Stimulated activated naive B cell treated with anti-CD40 and anti-IgM and Interleukin-4, amounts not matched to agents 10 μg/mL and 1 μg/mL and 100 μg/mL, for 72 hours (primary cell): ENCODE measurements at regions not wholly inside any gene's neighbourhood (a gene's known extent, or its start where the extent isn't known, plus 50 kb on each side); places are given as distances from the start of the nearest gene placed in this dataset.
"Not testable (repeated sequence)": the region's sequence is repeated elsewhere in the genome, so short reads cannot be mapped to it uniquely, and the experiment has no call there.

Source experiments
- ATAC-seq, 2 donors: fragments of 150-1000 bp; cut with Tn5 transposase; replicated peaks; 2 replicates each; pipeline ENCODE4 v1.10.0; 2021; ENCODE audit warnings: moderate library complexity in 1 of 2
- DNase-seq: peaks from one replicate; pipeline ENCODE4 v3.0.0; 2021
- H3K27ac Mint-ChIP-seq: one replicate; pipeline ENCODE4 v1.8.0; 2022; ENCODE audit warnings: mild to moderate bottlenecking, mixed read lengths
- H3K27me3 Mint-ChIP-seq, 2 donors: one replicate each; pipeline ENCODE4 v1.8.0; 2022; ENCODE audit warnings: mixed read lengths in 2 of 2
- H3K36me3 Mint-ChIP-seq, 2 donors: one replicate each; pipeline ENCODE4 v1.8.0; 2022; ENCODE audit warnings: mixed read lengths in 2 of 2, mild to moderate bottlenecking in 1 of 2
- H3K4me1 Mint-ChIP-seq, 2 donors: one replicate each; pipeline ENCODE4 v1.8.0; 2022; ENCODE audit warnings: mixed read lengths in 2 of 2, mild to moderate bottlenecking in 1 of 2
- H3K4me3 Mint-ChIP-seq, 2 donors: one replicate each; pipeline ENCODE4 v1.8.0; 2022; ENCODE audit warnings: mild to moderate bottlenecking in 2 of 2, mixed read lengths in 2 of 2, moderate library complexity in 1 of 2
- H3K9me3 Mint-ChIP-seq, 2 donors: one replicate each; pipeline ENCODE4 v1.8.0; 2022; ENCODE audit warnings: mixed read lengths in 2 of 2, mild to moderate bottlenecking in 1 of 2

GRCh38 chr10:27373566-27374160 is 130.4 kb upstream of the RAB18 start:
- ATAC-seq (no peak), DNase-seq (no peak)
- Mint-ChIP-seq H3K36me3 (no peaks in the 10 kb centered on the region), H3K27me3 (peaks cover 4 to 6% of the 10 kb centered on the region in 2 donors), H3K4me1 (no peaks in the 10 kb centered on the region), H3K9me3 (no peaks in the 10 kb centered on the region), H3K27ac (no peak overlapping the region), H3K4me3 (no peak overlapping the region)

GRCh38 chr10:27372095-27372494 is 131.5 kb upstream of the ACBD5 start:
- peaks cover 1 to 10% of the 10 kb centered on the region in 2 donors for H3K4me1 Mint-ChIP-seq
- DNase-seq (no peak), ATAC-seq (no peak)
- no peak overlapping the region for H3K4me3 Mint-ChIP-seq
- H3K27me3 Mint-ChIP-seq = peaks cover 0 to 6% of the 10 kb centered on the region in 2 donors
- H3K9me3 Mint-ChIP-seq = no peaks in the 10 kb centered on the region
- no peak overlapping the region for H3K27ac Mint-ChIP-seq
- H3K36me3 Mint-ChIP-seq = no peaks in the 10 kb centered on the region

GRCh38 chr10:27371375-27371774 is 130.8 kb upstream of the ACBD5 start:
- not testable (repeated sequence) for H3K36me3 Mint-ChIP-seq, H3K4me3 Mint-ChIP-seq, H3K27me3 Mint-ChIP-seq, ATAC-seq, DNase-seq, H3K27ac Mint-ChIP-seq, H3K9me3 Mint-ChIP-seq
- peaks cover 7 to 17% of the 10 kb centered on the region in 2 donors for H3K4me1 Mint-ChIP-seq

GRCh38 chr10:27369880-27370279 is 129.3 kb upstream of the ACBD5 start:
- Mint-ChIP-seq H3K4me3 (no peak overlapping the region), H3K27ac (no peak overlapping the region), H3K4me1 (peaks cover 9 to 18% of the 10 kb centered on the region in 2 donors), H3K27me3 (no peaks in the 10 kb centered on the region), H3K9me3 (no peaks in the 10 kb centered on the region), H3K36me3 (no peaks in the 10 kb centered on the region)
- DNase-seq (no peak), ATAC-seq (no peak)

- Mint-ChIP-seq H3K4me3 (no peak overlapping the region), H3K9me3 (no peaks in the 10 kb centered on the region)
These were observed 128.1 kb upstream of the ACBD5 start for GRCh38 chr10:27368706-27369105.

GRCh38 chr10:27366769-27367168 is 126.2 kb upstream of the ACBD5 start:
- Mint-ChIP-seq H3K36me3 (no peaks in the 10 kb centered on the region), H3K27me3 (no peaks in the 10 kb centered on the region), H3K27ac (no peak overlapping the region), H3K9me3 (no peaks in the 10 kb centered on the region), H3K4me3 (no peak overlapping the region), H3K4me1 (peaks cover 9 to 18% of the 10 kb centered on the region in 2 donors)
- ATAC-seq (peak; percentile 45 to 67), DNase-seq (no peak)

More at GRCh38 chr10:27368706-27369105, 128.1 kb upstream of the ACBD5 start:
- H3K4me1 Mint-ChIP-seq = peaks cover 9 to 18% of the 10 kb centered on the region in 2 donors
- H3K36me3 Mint-ChIP-seq = no peaks in the 10 kb centered on the region
- ATAC-seq (no peak), DNase-seq (no peak)
- H3K27ac Mint-ChIP-seq = no peak overlapping the region
- H3K27me3 Mint-ChIP-seq = no peaks in the 10 kb centered on the region

- Mint-ChIP-seq H3K9me3 (no peaks in the 10 kb centered on the region), H3K27me3 (no peaks in the 10 kb centered on the region), H3K36me3 (no peaks in the 10 kb centered on the region), H3K27ac (no peak overlapping the region), H3K4me3 (no peak overlapping the region), H3K4me1 (peaks cover 11 to 18% of the 10 kb centered on the region in 2 donors)
- ATAC-seq (no peak), DNase-seq (no peak)
These were observed 123.4 kb upstream of the ACBD5 start for GRCh38 chr10:27364028-27364427.

- no peaks in the 10 kb centered on the region for H3K27me3 Mint-ChIP-seq
- no peaks in the 10 kb centered on the region for H3K9me3 Mint-ChIP-seq
- no peak overlapping the region for H3K4me3 Mint-ChIP-seq
- H3K27ac Mint-ChIP-seq = no peak overlapping the region
- H3K4me1 Mint-ChIP-seq = peaks cover 5 to 7% of the 10 kb centered on the region in 2 donors
- no peaks in the 10 kb centered on the region for H3K36me3 Mint-ChIP-seq
- DNase-seq (peak; percentile 74), ATAC-seq (peak; percentile 92 to 97)
These were observed 120.1 kb upstream of the ACBD5 start for GRCh38 chr10:27360581-27361172.

- Mint-ChIP-seq H3K9me3 (no peaks in the 10 kb centered on the region), H3K4me1 (peaks cover 5 to 6% of the 10 kb centered on the region in 2 donors), H3K27me3 (no peaks in the 10 kb centered on the region), H3K4me3 (no peak overlapping the region), H3K36me3 (no peaks in the 10 kb centered on the region), H3K27ac (no peak overlapping the region)
- no peak for DNase-seq
- no peak for ATAC-seq
These were observed 119.3 kb upstream of the ACBD5 start for GRCh38 chr10:27359792-27360355.

GRCh38 chr10:27356738-27357137 is 116.1 kb upstream of the ACBD5 start:
- Mint-ChIP-seq H3K4me1 (peaks cover 13 to 15% of the 10 kb centered on the region in 2 donors), H3K4me3 (no peak overlapping the region), H3K36me3 (no peaks in the 10 kb centered on the region), H3K27ac (no peak overlapping the region), H3K27me3 (peaks cover 3 to 5% of the 10 kb centered on the region in 2 donors), H3K9me3 (no peaks in the 10 kb centered on the region)
- DNase-seq (no peak), ATAC-seq (no peak)

GRCh38 chr10:27355918-27356573 is 115.4 kb upstream of the ACBD5 start:
- H3K36me3 Mint-ChIP-seq = no peaks in the 10 kb centered on the region
- H3K4me1 Mint-ChIP-seq = peaks cover 13 to 15% of the 10 kb centered on the region in 2 donors
- peaks cover 4 to 6% of the 10 kb centered on the region in 2 donors for H3K27me3 Mint-ChIP-seq
- ATAC-seq = no peak
- DNase-seq = no peak
- no peak overlapping the region for H3K4me3 Mint-ChIP-seq
- H3K27ac Mint-ChIP-seq = no peak overlapping the region
- H3K9me3 Mint-ChIP-seq = no peaks in the 10 kb centered on the region

- peak overlapping the region; percentile 59 to 67 for H3K4me3 Mint-ChIP-seq
- H3K27ac Mint-ChIP-seq, H3K36me3 Mint-ChIP-seq, H3K9me3 Mint-ChIP-seq: not testable (repeated sequence)
- H3K27me3 Mint-ChIP-seq = peaks cover 9 to 11% of the 10 kb centered on the region in 2 donors
- peaks cover 11 to 15% of the 10 kb centered on the region in 2 donors for H3K4me1 Mint-ChIP-seq
- peak; percentile 40 for DNase-seq
- peak; percentile 98 for ATAC-seq
These were observed 114.2 kb upstream of the ACBD5 start for GRCh38 chr10:27354643-27355270.

- peak; percentile 28 to 45 for ATAC-seq
- H3K4me3 Mint-ChIP-seq = peak overlapping the region; percentile 59 to 67
- H3K27me3 Mint-ChIP-seq = peaks cover 9 to 11% of the 10 kb centered on the region in 2 donors
- not testable (repeated sequence) for H3K9me3 Mint-ChIP-seq, H3K27ac Mint-ChIP-seq, DNase-seq, H3K36me3 Mint-ChIP-seq
- peaks cover 11 to 15% of the 10 kb centered on the region in 2 donors for H3K4me1 Mint-ChIP-seq
These were observed 113.5 kb upstream of the ACBD5 start for GRCh38 chr10:27354100-27354499.

GRCh38 chr10:27349987-27350386 is 109.4 kb upstream of the ACBD5 start:
- Mint-ChIP-seq H3K4me3 (no peak overlapping the region), H3K27ac (no peak overlapping the region), H3K27me3 (peaks cover 20 to 31% of the 10 kb centered on the region in 2 donors), H3K4me1 (peaks cover 11 to 14% of the 10 kb centered on the region in 2 donors), H3K36me3 (no peaks in the 10 kb centered on the region), H3K9me3 (no peaks in the 10 kb centered on the region)
- ATAC-seq (no peak), DNase-seq (no peak)
